Stimulated activated CD8-positive, alpha-beta memory T cell treated with anti-CD3 and anti-CD28 coated beads, Interleukin-15, amount 100 ng/mL, for 4 hours (primary cell): ENCODE measurements at regions not wholly inside any gene's neighbourhood (a gene's known extent, or its start where the extent isn't known, plus 50 kb on each side); places are given as distances from the start of the nearest gene placed in this dataset.

ENCODE experiments used
- DNase-seq, 2 donors: peaks; one replicate each; pipeline ENCODE4 v3.0.0-alpha.2; 2020; ENCODE audit warnings: low read depth in 2 of 2

- DNase-seq, result no peak
These were observed 224.4 kb upstream of the GALNT17 start for GRCh38 chr7:70907259-70908247.

GRCh38 chr7:70913924-70914323 lies 218.0 kb upstream of the GALNT17 start:
- no peak for DNase-seq

- no peak for DNase-seq
These were observed 216.9 kb upstream of the GALNT17 start for GRCh38 chr7:70915067-70915466.

- DNase-seq, result no peak
These were observed 212.4 kb upstream of the GALNT17 start for GRCh38 chr7:70919481-70920073.

GRCh38 chr7:70920876-70921275 lies 211.1 kb upstream of the GALNT17 start:
- no peak for DNase-seq

GRCh38 chr7:70923181-70923845 lies 208.6 kb upstream of the GALNT17 start:
- no peak for DNase-seq

- no peak for DNase-seq
These were observed 206.4 kb upstream of the GALNT17 start for GRCh38 chr7:70925411-70926115.

GRCh38 chr7:70926666-70927065 lies 205.3 kb upstream of the GALNT17 start:
- DNase-seq, result no peak

GRCh38 chr7:70935311-70935710 lies 196.6 kb upstream of the GALNT17 start:
- DNase-seq, result no peak

GRCh38 chr7:70935854-70936253 lies 196.1 kb upstream of the GALNT17 start:
- DNase-seq, result no peak

- DNase-seq, result no peak
These were observed 194.5 kb upstream of the GALNT17 start for GRCh38 chr7:70937424-70937823.

GRCh38 chr7:70940597-70940996 lies 191.3 kb upstream of the GALNT17 start:
- DNase-seq, result no peak

GRCh38 chr7:70942791-70943190 lies 189.2 kb upstream of the GALNT17 start:
- DNase-seq, result no peak

- DNase-seq, result no peak
These were observed 187.4 kb upstream of the GALNT17 start for GRCh38 chr7:70944516-70944915.

- no peak for DNase-seq
These were observed 184.8 kb upstream of the GALNT17 start for GRCh38 chr7:70947181-70947580.

- DNase-seq, result no peak
These were observed 182.1 kb upstream of the GALNT17 start for GRCh38 chr7:70949862-70950261.

GRCh38 chr7:70951271-70951962 lies 180.5 kb upstream of the GALNT17 start:
- DNase-seq, result no peak

- no peak for DNase-seq
These were observed 179.6 kb upstream of the GALNT17 start for GRCh38 chr7:70952311-70952710.

- no peak for DNase-seq
These were observed 178.6 kb upstream of the GALNT17 start for GRCh38 chr7:70953331-70953741.

GRCh38 chr7:70953796-70954195 lies 178.1 kb upstream of the GALNT17 start:
- no peak for DNase-seq

GRCh38 chr7:70972693-70973092 lies 159.3 kb upstream of the GALNT17 start:
- no peak for DNase-seq
